Right renal cortex interstitium (tissue), 3 donors: ENCODE measurements at regions not wholly inside any gene's neighbourhood (a gene's known extent, or its start where the extent isn't known, plus 50 kb on each side); places are given as distances from the start of the nearest gene placed in this dataset.
"Not testable (repeated sequence)": the region's sequence is repeated elsewhere in the genome, so short reads cannot be mapped to it uniquely, and the experiment has no call there.

Experiments used
- DNase-seq, 3 donors: peaks; one replicate each; pipeline ENCODE4 v3.0.0-alpha.2; 2013; ENCODE audit warnings: low read depth in 3 of 3, low spot score in 2 of 3

- DNase-seq, result no peak
Observed at GRCh38 chr16:65725156-65725845, 603.4 kb upstream of the CDH11 start.

GRCh38 chr16:65722429-65722828 is 600.6 kb upstream of the CDH11 start:
- DNase-seq, result no peak

GRCh38 chr16:65717846-65718245 is 596.0 kb upstream of the CDH11 start:
- DNase-seq, result no peak

GRCh38 chr16:65716737-65717700 is 595.2 kb upstream of the CDH11 start:
- no peak for DNase-seq

GRCh38 chr16:65713181-65713808 is 591.4 kb upstream of the CDH11 start:
- no peak for DNase-seq

GRCh38 chr16:65710107-65710506 is 588.2 kb upstream of the CDH11 start:
- no peak for DNase-seq

GRCh38 chr16:65704866-65705265 is 583.0 kb upstream of the CDH11 start:
- DNase-seq, result no peak

- no peak for DNase-seq
Observed at GRCh38 chr16:65702707-65703402, 581.0 kb upstream of the CDH11 start.

GRCh38 chr16:65700596-65700995 is 578.7 kb upstream of the CDH11 start:
- DNase-seq, result no peak

GRCh38 chr16:65698791-65699321 is 577.0 kb upstream of the CDH11 start:
- DNase-seq, result peak; percentile 78 to 89 (median 82)

GRCh38 chr16:65697521-65697920 is 575.7 kb upstream of the CDH11 start:
- DNase-seq, result no peak

- no peak for DNase-seq
Observed at GRCh38 chr16:65697065-65697464, 575.2 kb upstream of the CDH11 start.

GRCh38 chr16:65691846-65692245 is 570.0 kb upstream of the CDH11 start:
- not testable (repeated sequence) for DNase-seq

GRCh38 chr16:65689726-65690125 is 567.9 kb upstream of the CDH11 start:
- DNase-seq, result no peak

GRCh38 chr16:65688301-65688700 is 566.4 kb upstream of the CDH11 start:
- DNase-seq, result no peak

GRCh38 chr16:65684230-65684629 is 562.4 kb upstream of the CDH11 start:
- DNase-seq, result no peak

GRCh38 chr16:65681406-65681805 is 559.5 kb upstream of the CDH11 start:
- DNase-seq, result no peak

- DNase-seq, result no peak
Observed at GRCh38 chr16:65679785-65680184, 557.9 kb upstream of the CDH11 start.

GRCh38 chr16:65675161-65675560 is 553.3 kb upstream of the CDH11 start:
- DNase-seq, result no peak

GRCh38 chr16:65672960-65673359 is 551.1 kb upstream of the CDH11 start:
- DNase-seq, result no peak

- DNase-seq, result no peak
Observed at GRCh38 chr16:65671071-65671470, 549.2 kb upstream of the CDH11 start.
